Amygdala (tissue), 56 donors: ENCODE measurements at regions not wholly inside any gene's neighbourhood (a gene's known extent, or its start where the extent isn't known, plus 50 kb on each side); places are given as distances from the start of the nearest gene placed in this dataset.
"Not testable (repeated sequence)": the region's sequence is repeated elsewhere in the genome, so short reads cannot be mapped to it uniquely, and the experiment has no call there.

Experiments used
- DNase-seq, 56 donors: peaks; one replicate each; lab custom pipeline; 2025; lab: John Stamatoyannopoulos, UW

- no peak for DNase-seq
Measured at GRCh38 chr1:192475970-192476369, 99.6 kb upstream of the RGS1 start.

GRCh38 chr1:192476802-192477298 lies 98.7 kb upstream of the RGS1 start:
- peak in 1 of 56 donors; percentile 22 for DNase-seq

- DNase-seq = no peak
Measured at GRCh38 chr1:192477630-192478029, 97.9 kb upstream of the RGS1 start.

GRCh38 chr1:192485692-192486436 lies 89.7 kb upstream of the RGS1 start:
- DNase-seq = no peak

GRCh38 chr1:192488058-192488457 lies 87.5 kb upstream of the RGS1 start:
- DNase-seq = no peak

- DNase-seq = no peak
Measured at GRCh38 chr1:192489047-192489446, 86.5 kb upstream of the RGS1 start.

- DNase-seq = peak in 1 of 56 donors; percentile 8
Measured at GRCh38 chr1:192489748-192490147, 85.8 kb upstream of the RGS1 start.

- DNase-seq = no peak
Measured at GRCh38 chr1:192491804-192492554, 83.6 kb upstream of the RGS1 start.

GRCh38 chr1:192493584-192493983 lies 82.0 kb upstream of the RGS1 start:
- no peak for DNase-seq

GRCh38 chr1:192496369-192497056 lies 79.1 kb upstream of the RGS1 start:
- no peak for DNase-seq

- no peak for DNase-seq
Measured at GRCh38 chr1:192497214-192497794, 78.3 kb upstream of the RGS1 start.

- DNase-seq = not testable (repeated sequence)
Measured at GRCh38 chr1:192498092-192498491, 77.5 kb upstream of the RGS1 start.

GRCh38 chr1:192499061-192499581 lies 76.5 kb upstream of the RGS1 start:
- DNase-seq = not testable (repeated sequence)

GRCh38 chr1:192500541-192500940 lies 75.0 kb upstream of the RGS1 start:
- not testable (repeated sequence) for DNase-seq

- DNase-seq = no peak
Measured at GRCh38 chr1:192506741-192507155, 68.8 kb upstream of the RGS1 start.

- peak in 3 of 56 donors; percentile 2 to 21 (median 11) for DNase-seq
Measured at GRCh38 chr1:192512426-192513162, 63.0 kb upstream of the RGS1 start.

GRCh38 chr1:192513196-192513595 lies 62.4 kb upstream of the RGS1 start:
- DNase-seq = no peak

GRCh38 chr1:192513697-192514096 lies 61.9 kb upstream of the RGS1 start:
- DNase-seq = no peak

GRCh38 chr1:192516776-192517297 lies 58.7 kb upstream of the RGS1 start:
- DNase-seq = peak in 1 of 56 donors; percentile 14
